H54 (cell line): ENCODE measurements at regions not wholly inside any gene's neighbourhood (a gene's known extent, or its start where the extent isn't known, plus 50 kb on each side); places are given as distances from the start of the nearest gene placed in this dataset.

Experiments used
- DNase-seq: peaks from one replicate; pipeline ENCODE4 v3.0.0; 2011; ENCODE audit warnings: low spot score, mixed read lengths; ENCODE audit not compliant: insufficient read length
- FAIRE-seq: peaks from 3 replicates; lab custom pipeline; 2011; peaks lifted over from hg19 to GRCh38; lab: Jason Lieb, UNC
- POLR2A ChIP-seq: IDR thresholded peaks from 2 replicates; pipeline ENCODE4 v1.6.1; 2011; ENCODE audit warnings: low read depth, mild to moderate bottlenecking, low read length

- no peak for DNase-seq
- FAIRE-seq: no peak
- TF ChIP-seq POLR2A: no peak
These were observed 311.3 kb upstream of the FERMT1 start for GRCh38 chr20:6434131-6434530.

GRCh38 chr20:6430381-6430780 lies 307.6 kb upstream of the FERMT1 start:
- no peak for TF ChIP-seq POLR2A
- DNase-seq (no peak), FAIRE-seq (no peak)

GRCh38 chr20:6426287-6426891 lies 303.6 kb upstream of the FERMT1 start:
- TF ChIP-seq POLR2A: no peak
- DNase-seq (no peak), FAIRE-seq (no peak)

GRCh38 chr20:6421321-6422248 lies 298.8 kb upstream of the FERMT1 start:
- TF ChIP-seq POLR2A: no peak

DNA sequence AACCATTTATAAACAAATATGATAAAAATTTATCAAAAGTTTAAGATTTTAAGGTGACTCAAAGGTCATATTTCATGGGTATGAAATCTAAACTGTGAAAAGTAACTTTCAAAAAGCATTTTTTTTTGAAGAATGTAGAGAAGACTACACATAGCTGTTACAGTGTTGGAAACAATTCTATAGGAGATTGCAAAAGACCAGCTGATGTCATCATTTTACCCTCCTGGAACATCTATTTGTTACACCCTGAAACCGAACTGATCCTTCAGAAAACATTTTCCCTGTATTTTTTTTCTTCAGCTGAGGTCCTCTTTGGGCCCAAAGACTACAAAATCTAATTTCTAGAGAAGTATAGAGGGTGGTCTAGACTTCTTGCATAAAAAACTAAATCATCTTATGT lies 297.5 kb upstream of the FERMT1 start:
- no peak for DNase-seq

More at GRCh38 chr20:6421321-6422248, 298.8 kb upstream of the FERMT1 start:
- FAIRE-seq (no peak), DNase-seq (no peak)

DNA sequence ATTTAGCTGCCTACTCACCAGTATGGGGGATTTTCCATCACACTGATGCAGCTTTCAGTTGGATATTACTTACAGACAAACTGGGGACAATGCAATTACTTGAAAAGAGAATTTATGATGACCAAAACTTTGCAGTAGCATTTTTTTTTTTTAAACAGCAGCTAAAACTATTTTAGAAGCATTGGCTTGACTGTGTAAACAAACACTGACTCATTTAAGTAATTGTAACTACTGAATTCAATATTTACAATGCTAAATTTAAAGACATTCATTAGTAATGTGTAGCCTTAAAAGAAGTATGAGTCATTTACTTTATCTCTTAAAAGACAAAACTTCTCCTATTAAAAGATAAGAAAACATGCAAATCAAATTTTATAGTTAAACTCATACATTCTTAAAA lies 295.9 kb upstream of the FERMT1 start:
- FAIRE-seq (no peak), DNase-seq (no peak)
- no peak for TF ChIP-seq POLR2A

More for the DNA sequence above, 297.5 kb upstream of the FERMT1 start:
- no peak for TF ChIP-seq POLR2A
- no peak for FAIRE-seq

DNA sequence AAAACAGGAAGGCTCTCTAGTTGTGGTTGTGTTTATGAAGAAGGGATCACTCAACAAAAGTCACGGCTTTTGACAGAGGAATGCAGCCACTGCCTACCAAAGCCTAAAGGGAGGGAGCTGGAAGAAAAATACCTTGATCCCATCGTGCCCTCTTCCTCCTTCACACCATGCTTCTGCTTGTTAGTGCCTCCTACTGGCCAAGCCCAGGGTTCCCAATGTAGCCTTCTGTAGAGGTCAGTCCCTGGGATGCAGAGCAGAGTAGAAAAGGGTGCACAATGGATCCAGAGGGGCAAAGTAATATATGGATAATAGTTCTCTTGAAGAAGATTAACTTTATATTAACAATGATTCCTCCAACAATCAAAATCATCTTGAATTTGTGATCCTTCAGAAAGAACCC lies 293.5 kb upstream of the FERMT1 start:
- no peak for TF ChIP-seq POLR2A
- DNase-seq (no peak), FAIRE-seq (no peak)

DNA sequence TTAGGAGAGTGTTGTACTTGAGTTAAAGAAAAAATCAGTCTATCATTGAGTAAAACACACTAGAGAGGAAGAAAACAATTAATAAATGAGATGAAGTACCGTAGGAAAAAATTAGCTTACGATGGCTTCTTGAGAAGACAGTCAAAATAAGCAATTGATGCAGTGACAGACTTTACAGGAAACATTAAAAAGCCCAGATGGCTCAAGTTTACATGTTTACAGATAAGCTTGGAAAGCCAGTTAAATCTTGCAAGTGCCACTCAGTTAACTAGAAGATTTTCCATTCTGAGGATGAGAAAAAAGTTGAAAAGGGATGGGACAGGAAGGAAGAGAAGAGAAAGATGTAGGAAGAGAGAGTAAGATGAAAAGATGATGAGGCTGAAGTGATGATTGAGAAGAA lies 288.8 kb upstream of the FERMT1 start:
- FAIRE-seq (no peak), DNase-seq (no peak)
- no peak for TF ChIP-seq POLR2A

DNA sequence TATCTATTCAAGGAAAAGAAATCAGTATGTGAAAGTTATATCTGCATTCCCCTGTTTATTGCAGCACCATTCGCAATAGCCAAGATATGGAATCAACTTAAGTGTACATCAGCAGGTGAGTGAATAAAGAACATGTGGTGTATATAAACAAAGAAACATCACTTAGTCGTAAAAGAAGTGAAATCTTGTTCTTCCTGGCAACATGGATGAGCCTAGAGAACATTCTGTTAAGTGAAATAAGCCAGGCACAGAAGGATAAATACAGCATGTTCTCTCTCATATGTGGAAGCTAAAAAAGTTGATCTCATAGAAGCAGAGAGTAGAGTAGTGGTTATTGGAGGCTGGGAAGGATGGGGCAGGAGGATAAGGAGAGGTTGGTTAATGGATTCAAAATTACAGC lies 287.9 kb upstream of the FERMT1 start:
- no peak for TF ChIP-seq POLR2A
- DNase-seq (no peak), FAIRE-seq (no peak)

GRCh38 chr20:6407163-6407562 lies 284.3 kb upstream of the FERMT1 start:
- no peak for FAIRE-seq
- no peak for TF ChIP-seq POLR2A
- DNase-seq: no peak

DNA sequence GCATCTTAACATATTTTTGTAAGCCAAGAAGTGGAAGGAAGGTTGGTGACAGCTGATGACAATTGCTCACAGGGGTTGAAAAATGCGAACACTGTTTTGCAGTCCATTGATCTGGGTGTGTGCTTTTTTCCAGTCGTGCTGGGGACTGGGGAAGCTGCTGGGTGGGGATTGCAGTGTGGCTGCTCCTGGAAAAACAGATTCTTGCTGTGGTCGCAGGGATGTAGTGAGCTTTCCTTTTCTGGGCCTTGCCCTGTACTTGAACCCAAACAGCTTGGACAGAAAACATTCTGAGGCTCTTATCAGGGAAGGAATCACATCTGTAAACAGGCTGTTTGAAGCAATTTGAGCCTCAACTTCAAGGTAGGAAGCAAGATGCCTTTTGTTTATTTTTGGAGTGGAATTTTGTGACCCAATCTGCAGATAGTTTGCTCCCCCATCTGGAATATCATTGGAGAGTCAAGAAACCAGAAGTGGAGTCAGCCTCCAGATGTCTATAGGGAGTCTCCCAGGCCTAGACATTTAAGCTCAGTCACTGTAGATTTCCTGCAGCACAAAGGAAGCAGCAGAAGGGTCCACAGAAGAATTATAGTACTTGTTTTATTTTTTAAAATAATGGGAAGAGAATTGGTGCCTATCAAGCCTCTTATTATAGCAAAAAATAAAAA lies 279.2 kb upstream of the FERMT1 start:
- DNase-seq (no peak), FAIRE-seq (no peak)
- no peak for TF ChIP-seq POLR2A

GRCh38 chr20:6397115-6397514 lies 274.3 kb upstream of the FERMT1 start:
- DNase-seq: no peak
- FAIRE-seq: no peak
- no peak for TF ChIP-seq POLR2A

- FAIRE-seq: no peak
- TF ChIP-seq POLR2A: no peak
- no peak for DNase-seq
These were observed 272.9 kb upstream of the FERMT1 start for GRCh38 chr20:6395695-6396094.

- no peak for TF ChIP-seq POLR2A
- FAIRE-seq: no peak
- no peak for DNase-seq
These were observed 265.9 kb upstream of the FERMT1 start for GRCh38 chr20:6388671-6389197.
